ACC112 (cell line): ENCODE measurements at regions not wholly inside any gene's neighbourhood (a gene's known extent, or its start where the extent isn't known, plus 50 kb on each side); places are given as distances from the start of the nearest gene placed in this dataset.
"Not testable (repeated sequence)": the region's sequence is repeated elsewhere in the genome, so short reads cannot be mapped to it uniquely, and the experiment has no call there.

Experiments
- H2AFZ ChIP-seq: fragments of 200-600 bp; sonication (generic); one replicate; pipeline ENCODE4 v1.6.0; 2017; ENCODE audit warnings: antibody characterized with exemption, low read length; ENCODE audit not compliant: unreplicated experiment
- H3K27ac ChIP-seq: fragments of 200-600 bp; sonication (generic); 2 replicates; pipeline ENCODE4 v1.5.1; 2014; ENCODE audit warnings: low read depth, mild to moderate bottlenecking, antibody characterized with exemption, low read length, moderate library complexity
- H3K27me3 ChIP-seq: fragments of 200-600 bp; sonication (generic); 2 replicates; pipeline ENCODE4 v1.6.1; 2014; ENCODE audit warnings: mild to moderate bottlenecking, antibody characterized with exemption, low read length, moderate library complexity, mixed read lengths; ENCODE audit not compliant: insufficient read depth
- H3K36me3 ChIP-seq: fragments of 200-600 bp; sonication (generic); 2 replicates; pipeline ENCODE4 v1.6.1; 2016; ENCODE audit warnings: mild to moderate bottlenecking, antibody characterized with exemption, low read length, moderate library complexity, mixed read lengths; ENCODE audit not compliant: insufficient read depth
- H3K4me1 ChIP-seq: fragments of 200-600 bp; sonication (generic); one replicate; pipeline ENCODE4 v1.6.1; 2016; ENCODE audit warnings: low read length, mixed read lengths; ENCODE audit not compliant: insufficient read depth, unreplicated experiment, control insufficient read depth
- H3K4me3 ChIP-seq: fragments of 200-600 bp; sonication (generic); 2 replicates; pipeline ENCODE4 v1.5.1; 2014; ENCODE audit warnings: mild to moderate bottlenecking, low read depth, low read length
- H3K79me2 ChIP-seq: fragments of 200-600 bp; sonication (generic); one replicate; pipeline ENCODE4 v1.6.0; 2016; ENCODE audit warnings: low read length; ENCODE audit not compliant: control insufficient read depth, unreplicated experiment, insufficient read depth

GRCh38 chr7:113521468-113521867 is 397.3 kb downstream of the PPP1R3A start:
- no peaks in the 10 kb centered on the region for H3K4me1 ChIP-seq
- peak overlapping the region; percentile 9; the same call in 1 of the 2 replicates for H3K4me3 ChIP-seq
- no peaks in the 10 kb centered on the region for H3K79me2 ChIP-seq
- H2AFZ ChIP-seq, result peak overlapping the region; percentile 5
- peak overlapping the region; percentile 31 for H3K27ac ChIP-seq
- H3K27me3 ChIP-seq, result no peaks in the 10 kb centered on the region
- H3K36me3 ChIP-seq, result no peaks in the 10 kb centered on the region; the same call in 1 of the 2 replicates

GRCh38 chr7:113519472-113519871 is 399.3 kb downstream of the PPP1R3A start:
- no peaks in the 10 kb centered on the region for H3K4me1 ChIP-seq
- no peaks in the 10 kb centered on the region; the same call in 1 of the 2 replicates for H3K36me3 ChIP-seq
- no peaks in the 10 kb centered on the region for H3K27me3 ChIP-seq
- no peaks in the 10 kb centered on the region for H3K79me2 ChIP-seq
- no peak overlapping the region for H3K4me3 ChIP-seq
- H3K27ac ChIP-seq, result no peak overlapping the region
- H2AFZ ChIP-seq, result no peak overlapping the region

DNA sequence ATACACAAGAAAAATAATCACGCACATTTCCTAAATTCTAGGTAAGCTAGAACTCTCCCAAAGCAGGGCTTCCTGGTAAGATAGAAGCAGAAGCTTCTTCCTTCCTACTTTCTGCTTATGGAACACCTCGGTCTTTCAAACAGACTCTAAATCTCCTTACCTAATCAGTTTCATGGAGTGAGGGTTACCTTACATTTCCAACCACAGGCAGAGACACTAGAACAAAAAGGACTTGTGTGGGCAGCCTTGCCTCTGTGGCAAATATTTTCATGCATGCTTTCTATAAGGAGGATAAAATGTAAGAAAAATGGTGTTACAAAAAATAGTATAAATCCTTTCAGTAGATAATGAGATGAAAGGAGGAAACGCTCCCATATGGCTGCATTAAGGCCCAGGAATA is 386.3 kb upstream of the SMIM30 start:
- no peaks in the 10 kb centered on the region for H3K36me3 ChIP-seq
- no peaks in the 10 kb centered on the region for H3K79me2 ChIP-seq
- no peaks in the 10 kb centered on the region for H3K4me1 ChIP-seq
- no peak overlapping the region for H2AFZ ChIP-seq
- H3K27ac ChIP-seq, result no peak overlapping the region
- H3K4me3 ChIP-seq, result no peak overlapping the region
- H3K27me3 ChIP-seq, result no peaks in the 10 kb centered on the region

- H2AFZ ChIP-seq, result no peak overlapping the region
- no peak overlapping the region for H3K4me3 ChIP-seq
- no peaks in the 10 kb centered on the region for H3K79me2 ChIP-seq
- H3K27ac ChIP-seq, result no peak overlapping the region
- H3K27me3 ChIP-seq, result no peaks in the 10 kb centered on the region
- H3K36me3 ChIP-seq, result no peaks in the 10 kb centered on the region
- no peaks in the 10 kb centered on the region for H3K4me1 ChIP-seq
Observed at GRCh38 chr7:113504142-113504541, 385.8 kb upstream of the SMIM30 start.

DNA sequence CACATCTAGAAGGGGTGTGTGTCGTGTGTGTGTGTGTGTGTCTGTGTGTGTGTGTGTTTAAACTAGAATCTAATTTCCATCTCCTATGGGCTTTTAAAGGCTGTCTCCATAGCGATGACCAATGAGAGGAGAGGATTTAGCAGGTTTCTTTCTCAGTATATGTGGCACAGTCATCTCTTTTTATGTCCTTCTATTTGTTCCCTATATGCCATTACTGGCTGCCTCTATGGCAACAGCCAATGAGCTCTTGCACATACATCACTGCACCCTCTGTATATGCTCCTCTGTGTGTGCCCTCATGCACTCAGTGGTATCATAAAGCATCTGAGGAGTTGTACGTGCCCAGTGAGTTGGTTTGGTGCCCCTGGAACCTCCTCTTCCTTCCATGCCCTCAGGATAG is 378.2 kb upstream of the SMIM30 start:
- not testable (repeated sequence) for H2AFZ ChIP-seq, H3K27ac ChIP-seq, H3K4me1 ChIP-seq, H3K36me3 ChIP-seq, H3K4me3 ChIP-seq, H3K27me3 ChIP-seq, H3K79me2 ChIP-seq

DNA sequence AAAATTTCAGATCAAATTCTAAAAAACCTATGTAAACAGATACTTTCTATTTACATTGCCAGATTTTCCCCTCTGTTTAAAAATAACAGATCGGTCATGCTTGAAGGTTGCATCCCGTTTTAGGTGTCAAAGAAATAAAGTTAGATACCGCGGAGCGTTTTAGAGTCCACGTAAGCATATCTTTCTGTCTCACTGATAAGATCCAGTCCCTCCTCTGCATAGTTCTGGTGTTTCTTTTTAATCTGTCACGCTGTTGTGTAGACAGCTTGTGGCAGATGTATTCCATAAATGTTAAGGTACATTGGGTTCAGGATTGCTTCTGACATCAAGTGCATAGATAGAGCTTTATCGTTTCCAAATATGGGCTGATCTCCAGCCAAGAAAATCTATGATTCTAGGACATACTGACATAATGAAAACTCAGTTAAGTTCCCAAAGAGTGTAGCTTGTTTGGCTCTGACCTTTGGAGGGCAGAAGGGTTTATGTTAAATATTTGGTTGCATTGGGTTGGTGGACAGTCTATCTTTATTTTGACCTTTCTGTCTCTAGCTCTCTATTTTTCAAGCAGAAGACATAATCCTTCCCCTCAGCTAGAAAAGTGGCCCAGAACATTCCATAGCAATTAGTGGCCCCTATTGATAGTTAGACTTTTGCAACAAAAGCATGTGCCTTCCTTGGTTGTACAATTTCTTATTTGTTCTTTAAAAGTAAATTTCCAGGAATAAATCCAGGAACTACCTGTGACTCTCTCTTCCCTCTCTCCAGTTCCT is 376.6 kb upstream of the SMIM30 start:
- H3K79me2 ChIP-seq, H3K27me3 ChIP-seq, H3K27ac ChIP-seq, H2AFZ ChIP-seq, H3K4me1 ChIP-seq, H3K4me3 ChIP-seq, H3K36me3 ChIP-seq: not testable (repeated sequence)

DNA sequence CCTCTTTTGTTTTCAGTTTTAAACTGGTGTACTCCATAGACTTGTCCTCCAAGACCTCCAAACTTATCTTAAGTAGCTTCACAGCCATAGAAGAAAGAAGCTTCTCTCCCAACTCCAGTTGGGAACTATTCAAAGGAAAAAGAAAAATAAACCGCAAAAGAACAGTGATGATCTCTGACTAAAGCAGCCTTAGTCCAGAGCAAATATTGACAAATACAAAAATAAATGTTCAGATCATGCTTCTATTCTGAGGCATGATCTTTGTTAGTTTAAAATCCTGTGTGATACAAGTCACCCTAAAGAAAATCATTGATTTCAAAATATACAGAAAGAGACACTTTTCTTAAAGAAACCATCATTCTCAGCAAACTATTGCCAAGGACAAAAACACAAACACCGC is 373.0 kb upstream of the SMIM30 start:
- H3K4me3 ChIP-seq, result no peak overlapping the region
- H3K4me1 ChIP-seq, result no peaks in the 10 kb centered on the region
- H2AFZ ChIP-seq, result no peak overlapping the region
- no peaks in the 10 kb centered on the region for H3K27me3 ChIP-seq
- H3K79me2 ChIP-seq, result no peaks in the 10 kb centered on the region
- no peaks in the 10 kb centered on the region for H3K36me3 ChIP-seq
- H3K27ac ChIP-seq, result no peak overlapping the region

DNA sequence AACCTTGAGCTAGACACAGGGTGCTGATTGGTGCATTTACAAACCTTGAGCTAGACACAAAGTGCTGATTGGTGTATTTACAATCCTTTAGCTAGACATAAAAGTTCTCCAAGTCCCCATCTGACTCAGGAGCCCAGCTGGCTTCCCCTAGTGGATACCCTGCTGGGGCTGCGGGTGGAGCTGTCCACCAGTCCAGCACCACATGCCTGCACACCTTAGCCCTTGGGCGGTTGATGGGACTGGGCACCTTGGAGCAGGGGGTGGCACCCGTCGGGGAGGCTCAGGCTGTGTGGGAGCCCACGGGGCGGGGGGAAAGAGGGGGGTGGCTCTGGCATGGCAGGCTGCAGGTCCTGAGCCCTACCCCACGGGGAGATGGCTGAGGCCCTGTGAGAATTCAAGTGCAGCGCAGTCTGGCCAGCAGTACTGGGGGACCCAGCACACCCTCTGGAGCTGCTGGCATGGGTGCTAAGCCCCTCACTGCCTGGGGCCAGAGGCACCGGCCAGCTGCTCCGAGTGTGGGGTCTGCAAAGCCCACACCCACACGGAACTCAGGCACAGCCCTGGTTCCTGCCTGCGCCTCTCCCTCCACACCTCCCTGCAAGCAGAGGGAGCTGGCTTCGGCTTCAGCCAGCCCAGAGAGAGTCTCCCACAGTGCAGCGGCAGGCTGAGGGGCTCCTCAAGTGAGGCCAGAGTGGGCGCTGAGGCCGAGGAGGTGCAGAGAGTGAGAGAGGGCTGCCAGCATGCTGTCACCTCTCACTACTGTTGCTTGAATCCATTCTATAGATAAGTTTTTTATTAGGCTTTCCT is 369.8 kb upstream of the SMIM30 start:
- Histone ChIP-seq H3K27ac (no peak overlapping the region), H3K79me2 (no peaks in the 10 kb centered on the region), H2AFZ (no peak overlapping the region), H3K4me3 (no peak overlapping the region), H3K36me3 (no peaks in the 10 kb centered on the region), H3K4me1 (no peaks in the 10 kb centered on the region), H3K27me3 (no peaks in the 10 kb centered on the region)

GRCh38 chr7:113486548-113486947 is 368.2 kb upstream of the SMIM30 start:
- no peaks in the 10 kb centered on the region for H3K36me3 ChIP-seq
- no peak overlapping the region for H3K4me3 ChIP-seq
- H3K27me3 ChIP-seq, result no peaks in the 10 kb centered on the region
- H3K4me1 ChIP-seq, result no peaks in the 10 kb centered on the region
- no peak overlapping the region for H2AFZ ChIP-seq
- H3K27ac ChIP-seq, result no peak overlapping the region
- H3K79me2 ChIP-seq, result no peaks in the 10 kb centered on the region

DNA sequence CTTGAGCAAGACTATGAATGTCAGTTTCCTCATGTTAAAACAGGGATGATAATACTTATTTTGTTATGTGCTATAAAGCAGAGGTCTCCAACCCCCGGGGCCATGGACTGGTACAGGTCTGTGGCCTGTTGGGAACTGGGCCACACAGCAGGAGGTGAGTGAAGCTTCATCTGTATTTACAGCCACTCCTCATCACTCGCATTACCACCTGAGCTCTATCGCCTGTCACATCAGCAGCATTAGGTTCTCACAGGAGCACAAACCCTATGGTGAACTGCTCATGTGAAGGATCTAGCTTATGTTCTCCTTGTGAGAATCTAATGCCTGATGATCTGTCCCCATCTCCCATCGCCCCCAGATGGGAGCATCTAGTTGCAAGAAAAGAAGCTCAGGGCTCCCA is 365.3 kb upstream of the SMIM30 start:
- H3K36me3 ChIP-seq, result no peaks in the 10 kb centered on the region
- H3K27ac ChIP-seq, result no peak overlapping the region
- no peak overlapping the region for H3K4me3 ChIP-seq

GRCh38 chr7:113480537-113480936 is 362.2 kb upstream of the SMIM30 start:
- Histone ChIP-seq H3K4me1 (no peaks in the 10 kb centered on the region), H3K4me3 (no peak overlapping the region), H3K36me3 (no peaks in the 10 kb centered on the region), H3K27me3 (no peaks in the 10 kb centered on the region), H3K79me2 (no peaks in the 10 kb centered on the region), H2AFZ (no peak overlapping the region), H3K27ac (no peak overlapping the region)

More for the DNA sequence above, 365.3 kb upstream of the SMIM30 start:
- Histone ChIP-seq H3K27me3 (no peaks in the 10 kb centered on the region), H2AFZ (no peak overlapping the region), H3K4me1 (no peaks in the 10 kb centered on the region), H3K79me2 (no peaks in the 10 kb centered on the region)
